ENCODE measurements at regions not wholly inside any gene's neighbourhood (a gene's known extent, or its start where the extent isn't known, plus 50 kb on each side); places are given as distances from the start of the nearest gene placed in this dataset.
A peak's percentile ranks its signal among the peaks of the same experiment; 100 is the strongest.

- no peaks in the 10 kb centered on the region for H3K36me3 ChIP-seq (ENCODE audit: insufficient read depth)
- no peaks in the 10 kb centered on the region for H3K79me2 ChIP-seq (replicated peaks; ENCODE audit: insufficient read depth)
- peak; percentile 66 for DNase-seq (ENCODE audit: low spot score)
- peak; percentile 47; the same call in 2 of the 3 replicates for ATAC-seq
- Mint-ChIP-seq H3K27ac (peak overlapping the region; percentile 40), H3K27me3 (ENCODE audit: insufficient read depth, low read depth, poor library complexity) (no peaks in the 10 kb centered on the region), H3K4me3 (no peak overlapping the region), H3K9me3 (no peaks in the 10 kb centered on the region), H3K4me1 (peaks cover 14% of the 10 kb centered on the region), H3K36me3 (ENCODE audit: low read depth) (no peaks in the 10 kb centered on the region)
- no peak overlapping the region for H2AFZ ChIP-seq
- no peak for TF ChIP-seq EZH2 (IDR thresholded peaks at IDR 0.05; ENCODE audit: low read depth, unreplicated experiment)
- TF ChIP-seq CTCF (conservative IDR thresholded peaks at IDR 0.05; ENCODE audit: low read depth in 2 of 2): no peak
- no peak for TF ChIP-seq POLR2AphosphoS5 (IDR thresholded peaks at IDR 0.05; ENCODE audit: low read depth)
- no peak for TF ChIP-seq EZH2phosphoT487 (IDR thresholded peaks at IDR 0.05; ENCODE audit: unreplicated experiment)
- no peak for TF ChIP-seq NANOG (IDR thresholded peaks at IDR 0.05; ENCODE audit: borderline replicate concordance)
- no peak for TF ChIP-seq ZNF331 (CRISPR knock-in tag; IDR thresholded peaks at IDR 0.05; ENCODE audit: low read depth)
- peak; percentile 61; the same call in 1 of the 2 replicates for TF ChIP-seq ZNF462 (CRISPR knock-in tag; IDR thresholded peaks at IDR 0.05)
- TF ChIP-seq ZNF114 (CRISPR knock-in tag; IDR thresholded peaks at IDR 0.05): no peak
- no peaks in the 10 kb centered on the region for H3K9me2 ChIP-seq (ENCODE audit: insufficient read depth)
- no peak overlapping the region for H3K4me2 ChIP-seq
- no peaks in the 10 kb centered on the region for H4K20me1 ChIP-seq (replicated peaks; ENCODE audit: insufficient read depth)
- peaks cover 10% of the 10 kb centered on the region; the same call in 1 of the 2 replicates for H3K4me1 ChIP-seq (ENCODE audit: insufficient read depth)
- H3K27ac ChIP-seq (ENCODE audit: low read depth): no peak overlapping the region; the same call in 1 of the 2 replicates
- H3F3A ChIP-seq (replicated peaks; ENCODE audit: low read depth): no peaks in the 10 kb centered on the region
- no peaks in the 10 kb centered on the region for H3K27me3 ChIP-seq (ENCODE audit: insufficient read depth)
- H3K4me3 ChIP-seq: no peak overlapping the region
Measured at GRCh38 chr6:126824226-126824625, 294.2 kb upstream of the RSPO3 start.
